ENCODE measurements at regions not wholly inside any gene's neighbourhood (a gene's known extent, or its start where the extent isn't known, plus 50 kb on each side); places are given as distances from the start of the nearest gene placed in this dataset.

DNA sequence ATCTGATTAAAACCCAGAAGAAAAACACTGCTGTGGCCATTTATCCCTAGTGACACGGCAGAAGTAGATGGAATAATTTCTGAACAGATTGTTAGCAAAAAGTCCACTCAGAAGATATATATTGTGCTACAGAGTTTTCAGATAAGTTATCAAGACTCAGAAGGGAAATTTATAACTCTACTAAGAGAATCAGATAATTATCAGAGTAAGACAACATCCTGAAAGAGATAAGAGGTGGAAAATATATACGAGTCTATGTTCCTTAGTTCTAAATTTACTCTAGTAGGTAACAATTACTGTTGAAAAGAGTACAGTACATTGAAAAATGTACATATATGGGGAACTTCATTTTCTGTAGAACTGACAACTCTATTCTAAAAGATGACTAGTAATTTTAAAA, 176.7 kb downstream of the GNAI1 start:
- no peak overlapping the region for H3K27ac ChIP-seq
- TF ChIP-seq ZFX (IDR thresholded peaks at IDR 0.05; ENCODE audit: borderline replicate concordance): no peak
- TF ChIP-seq, protein P1, sequence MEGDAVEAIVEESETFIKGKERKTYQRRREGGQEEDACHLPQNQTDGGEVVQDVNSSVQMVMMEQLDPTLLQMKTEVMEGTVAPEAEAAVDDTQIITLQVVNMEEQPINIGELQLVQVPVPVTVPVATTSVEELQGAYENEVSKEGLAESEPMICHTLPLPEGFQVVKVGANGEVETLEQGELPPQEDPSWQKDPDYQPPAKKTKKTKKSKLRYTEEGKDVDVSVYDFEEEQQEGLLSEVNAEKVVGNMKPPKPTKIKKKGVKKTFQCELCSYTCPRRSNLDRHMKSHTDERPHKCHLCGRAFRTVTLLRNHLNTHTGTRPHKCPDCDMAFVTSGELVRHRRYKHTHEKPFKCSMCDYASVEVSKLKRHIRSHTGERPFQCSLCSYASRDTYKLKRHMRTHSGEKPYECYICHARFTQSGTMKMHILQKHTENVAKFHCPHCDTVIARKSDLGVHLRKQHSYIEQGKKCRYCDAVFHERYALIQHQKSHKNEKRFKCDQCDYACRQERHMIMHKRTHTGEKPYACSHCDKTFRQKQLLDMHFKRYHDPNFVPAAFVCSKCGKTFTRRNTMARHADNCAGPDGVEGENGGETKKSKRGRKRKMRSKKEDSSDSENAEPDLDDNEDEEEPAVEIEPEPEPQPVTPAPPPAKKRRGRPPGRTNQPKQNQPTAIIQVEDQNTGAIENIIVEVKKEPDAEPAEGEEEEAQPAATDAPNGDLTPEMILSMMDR (IDR thresholded peaks at IDR 0.05): no peak

DNA sequence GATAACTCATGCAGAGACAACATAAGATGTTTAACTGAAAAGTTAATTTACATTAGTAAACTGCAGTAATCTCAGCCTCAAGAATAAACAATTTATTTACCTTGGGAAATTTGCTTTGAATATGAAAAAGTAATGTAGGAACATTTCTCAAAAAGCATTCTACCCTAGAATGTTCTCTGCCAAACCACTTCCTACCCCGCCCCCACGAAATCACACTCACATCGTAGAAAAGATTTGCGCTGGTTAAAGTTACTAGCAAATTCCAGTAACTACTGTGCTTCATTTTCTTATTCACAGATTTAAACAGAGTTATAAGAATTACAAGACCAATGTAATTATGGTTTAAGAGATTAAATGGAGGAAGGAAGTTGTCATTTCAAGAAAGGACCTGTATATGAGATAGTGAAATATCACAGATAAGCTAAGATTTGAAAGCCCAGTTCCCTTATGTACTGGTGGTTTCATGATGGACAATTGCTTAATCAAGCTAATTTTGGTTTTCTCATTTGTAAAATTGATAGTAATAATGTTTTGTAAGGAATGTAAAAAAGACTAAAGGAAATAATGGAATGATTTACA, 175.4 kb downstream of the GNAI1 start:
- TF ChIP-seq, protein P1 (IDR thresholded peaks at IDR 0.05): no peak
- no peak for TF ChIP-seq ZFX (IDR thresholded peaks at IDR 0.05; ENCODE audit: borderline replicate concordance)
- H3K27ac ChIP-seq: no peak overlapping the region

DNA sequence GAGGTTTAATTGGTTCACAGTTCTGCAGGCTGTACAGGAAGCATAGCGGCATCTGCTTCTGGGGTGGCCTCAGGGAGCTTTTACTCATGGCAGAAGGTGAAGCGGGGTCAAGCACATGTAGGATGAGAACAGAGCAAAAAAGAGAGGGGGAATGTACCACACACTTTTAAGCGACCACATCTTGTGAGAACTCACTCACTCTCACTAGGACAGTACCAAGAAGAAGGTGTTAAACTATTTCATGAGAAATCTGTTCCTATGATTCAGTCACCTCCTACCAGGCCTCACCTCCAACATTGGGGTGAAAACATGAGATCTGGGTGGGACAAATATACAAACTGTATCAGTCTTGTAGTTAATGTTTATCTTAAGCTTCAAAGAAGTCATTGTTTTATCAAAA, 174.7 kb downstream of the GNAI1 start:
- no peak overlapping the region for H3K27ac ChIP-seq
- no peak for TF ChIP-seq ZFX (IDR thresholded peaks at IDR 0.05; ENCODE audit: borderline replicate concordance)
- TF ChIP-seq, protein P1 (IDR thresholded peaks at IDR 0.05): no peak

DNA sequence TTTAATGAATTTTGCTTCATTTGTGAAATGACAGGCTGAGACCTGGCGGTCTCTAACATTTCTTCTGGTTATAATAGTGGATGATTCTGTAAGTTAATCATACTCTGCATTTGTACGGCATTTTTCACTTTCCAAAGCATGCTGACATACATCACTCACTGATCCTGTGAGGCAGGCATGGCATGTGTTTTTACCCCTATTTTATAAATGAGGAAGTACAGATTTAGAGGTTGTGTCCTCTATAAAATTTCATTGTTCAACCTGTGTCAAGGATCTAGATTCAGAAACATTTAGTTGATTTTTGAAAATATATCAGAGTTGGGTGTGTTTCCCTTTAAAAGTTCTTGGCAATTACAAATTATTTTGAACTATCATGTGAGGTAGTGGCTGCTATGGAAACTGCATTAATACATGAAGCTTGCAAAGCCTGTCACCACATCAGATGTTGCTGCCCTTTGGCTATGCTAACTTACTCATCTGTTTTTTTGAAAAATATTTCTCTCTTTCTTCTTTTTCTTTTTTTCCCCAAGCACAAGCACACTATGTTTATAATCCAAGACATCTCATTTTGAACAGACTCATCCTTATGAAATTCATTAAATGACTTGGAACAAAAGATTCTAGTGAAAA, 172.7 kb downstream of the GNAI1 start:
- H3K27ac ChIP-seq: no peak overlapping the region

DNA sequence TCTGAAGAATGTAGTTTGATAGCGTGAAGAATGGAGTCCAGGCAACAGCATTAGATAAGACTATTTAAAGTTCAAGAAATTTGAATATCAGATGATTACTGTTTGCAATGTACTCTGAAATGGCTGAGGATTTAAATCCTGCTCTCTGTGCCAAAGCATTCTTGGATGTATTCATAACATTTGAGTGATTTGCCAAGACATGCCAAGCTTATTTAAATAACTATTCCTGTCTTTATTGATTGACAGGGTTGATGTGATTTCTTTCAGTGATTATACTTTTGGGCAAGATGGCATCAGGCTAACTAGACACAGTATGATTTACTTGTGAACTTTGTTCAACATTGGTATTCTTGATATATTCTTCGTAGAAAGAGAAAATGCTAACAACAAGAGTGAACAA, 168.7 kb downstream of the GNAI1 start:
- TF ChIP-seq, protein P1 (IDR thresholded peaks at IDR 0.05): no peak
- no peak for TF ChIP-seq ZFX (IDR thresholded peaks at IDR 0.05; ENCODE audit: borderline replicate concordance)
- no peak overlapping the region for H3K27ac ChIP-seq

More for the DNA sequence above, 172.7 kb downstream of the GNAI1 start:
- TF ChIP-seq, protein P1 (IDR thresholded peaks at IDR 0.05): no peak
- no peak for TF ChIP-seq ZFX (IDR thresholded peaks at IDR 0.05; ENCODE audit: borderline replicate concordance)

DNA sequence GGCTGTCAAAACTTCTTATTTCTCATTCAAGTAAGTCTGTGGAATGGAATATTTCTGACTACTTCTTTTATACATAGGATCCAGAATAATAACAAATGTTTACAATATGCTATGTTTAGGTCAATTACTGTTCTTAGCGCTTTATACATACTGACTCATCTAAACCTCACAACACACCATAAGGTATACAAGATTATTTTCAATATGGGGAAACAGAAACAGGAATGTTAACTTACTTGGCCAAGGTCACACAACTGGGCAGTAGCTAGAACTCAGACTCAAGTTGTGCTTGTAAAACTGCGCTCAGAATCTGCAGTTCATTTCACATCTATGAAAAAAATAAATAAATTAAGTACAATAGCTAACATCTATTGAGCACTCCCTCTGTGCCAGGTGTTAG, 168.0 kb downstream of the GNAI1 start:
- TF ChIP-seq, protein P1 (IDR thresholded peaks at IDR 0.05): no peak
- TF ChIP-seq ZFX (IDR thresholded peaks at IDR 0.05; ENCODE audit: borderline replicate concordance): no peak
- H3K27ac ChIP-seq: no peak overlapping the region

DNA sequence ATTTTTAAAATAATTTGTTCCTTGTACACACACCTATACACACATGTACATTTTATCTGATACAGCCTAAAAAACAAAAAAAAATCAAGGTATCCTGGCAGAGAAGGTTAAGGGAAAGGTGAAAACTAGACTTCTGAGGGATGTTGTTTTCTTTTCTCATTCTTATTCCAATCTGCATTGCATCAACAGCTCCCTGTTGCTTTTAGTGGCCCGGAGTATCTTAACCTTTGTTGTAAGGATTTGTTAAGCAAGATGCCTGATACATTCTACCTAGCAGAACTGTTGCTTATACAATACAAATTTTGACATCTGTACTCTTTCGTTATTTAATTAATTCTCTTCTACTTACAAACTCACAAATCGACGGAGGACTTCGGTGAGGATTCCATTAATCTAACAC, 167.4 kb downstream of the GNAI1 start:
- no peak overlapping the region for H3K27ac ChIP-seq
- TF ChIP-seq, protein P1 (IDR thresholded peaks at IDR 0.05): no peak
- no peak for TF ChIP-seq ZFX (IDR thresholded peaks at IDR 0.05; ENCODE audit: borderline replicate concordance)
